ENCODE measurements at regions not wholly inside any gene's neighbourhood (a gene's known extent, or its start where the extent isn't known, plus 50 kb on each side); places are given as distances from the start of the nearest gene placed in this dataset.

DNA sequence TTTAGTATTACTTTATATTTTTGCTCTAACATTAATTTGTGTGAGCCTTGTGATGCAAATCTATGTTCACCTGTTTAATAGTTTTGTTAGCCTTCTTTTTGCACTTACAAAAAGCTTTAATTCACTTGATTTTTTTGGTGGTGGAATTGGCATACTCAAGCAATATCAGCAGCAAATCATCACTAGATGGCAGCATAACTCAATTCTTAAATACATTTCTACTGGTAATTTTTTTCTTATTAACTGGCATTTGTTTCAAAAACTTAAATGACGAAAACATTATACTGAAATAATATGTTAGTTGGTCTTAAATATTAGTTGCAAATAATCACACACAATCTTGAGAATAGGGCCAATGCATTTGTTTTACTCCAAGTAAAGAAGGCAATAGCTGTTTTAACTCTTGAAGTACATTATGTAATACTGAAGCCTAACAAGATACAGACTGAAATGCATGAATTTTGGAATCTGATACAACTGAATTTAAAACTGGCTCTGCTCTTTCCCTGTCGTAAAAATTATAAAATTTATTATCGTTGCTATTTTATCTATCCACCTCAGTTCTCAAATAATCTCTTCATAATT, 151.5 kb downstream of the ATXN7L3B start:
- Histone ChIP-seq H4K20me1 (ENCODE audit: control insufficient read depth, insufficient read depth) (no peaks in the 10 kb centered on the region), H3K4me2 (ENCODE audit: control insufficient read depth, insufficient read depth) (no peak overlapping the region), H3K9ac (ENCODE audit: control insufficient read depth, insufficient read depth, low read length) (no peak overlapping the region), H3K27ac (ENCODE audit: control insufficient read depth, insufficient read depth) (no peak overlapping the region), H2AFZ (ENCODE audit: control insufficient read depth, low read depth, low read length) (no peak overlapping the region), H3K36me3 (ENCODE audit: control insufficient read depth in 2 of 2, insufficient read depth in 2 of 2, low read length in 1 of 2) (no peaks in the 10 kb centered on the region), H3K4me1 (ENCODE audit: control insufficient read depth, insufficient read depth, low read length) (no peaks in the 10 kb centered on the region), H3K9me3 (replicated peaks; ENCODE audit: control insufficient read depth, insufficient read depth, low read length) (no peaks in the 10 kb centered on the region), H3K79me2 (ENCODE audit: control insufficient read depth, insufficient read depth, low read length) (no peaks in the 10 kb centered on the region), H3K4me3 (no peak overlapping the region), H3K27me3 (replicated peaks in 1 of 2; ENCODE audit: control insufficient read depth in 2 of 2, insufficient read depth in 2 of 2, low read length in 1 of 2) (no peaks in the 10 kb centered on the region)
- POLR2A ChIA-PET = no interaction called here
- CTCF ChIA-PET = interaction anchor here (0.6 to 2.4 kb wide), 16 partner anchors 9 to 1783 kb away, joined by 3 to 11 read pairs (median 4); no protein-coding TSS in a partner anchor
- no peak for DNase-seq (ENCODE audit: low read depth, low spot score)
- RAD21 ChIA-PET (ENCODE audit: unreplicated experiment) = interaction anchor here (0.6 to 1.2 kb wide), 5 partner anchors 114 to 818 kb away, joined by 3 to 7 read pairs (median 4); partner anchors contain the start of gene GLIPR1L1
- 6% methylated on average over 3 of the region's 3 CpGs for WGBS (ENCODE audit: insufficient coverage, insufficient replicate concordance, low lambda C conversion rate, missing lambda C conversion rate)
- peak; percentile 65; the same call in 2 of the 3 replicates for ATAC-seq
- SMC1A ChIA-PET (ENCODE audit: uncharacterized antibody, unreplicated experiment) = interaction anchor here (0.7 to 1.9 kb wide), 5 partner anchors 10 to 601 kb away, joined by 3 to 8 read pairs (median 3); no protein-coding TSS in a partner anchor
- no TSS peak for BruUV-seq (replicated peaks)
- in situ Hi-C loops (cut with MboI) (loop anchor here (25.0 kb wide), 1 partner anchor 798 kb away; the partner anchor contains the start of gene GLIPR1), intact Hi-C loops (cut with micrococcal nuclease; ENCODE audit: unreplicated experiment) (loop anchor here (1.0 kb wide), 1 partner anchor 600 kb away; no protein-coding TSS in a partner anchor)
- FAIRE-seq = peak; percentile 18
- TF ChIP-seq RCOR1 (conservative IDR thresholded peaks at IDR 0.05; ENCODE audit: low read depth, low read length) = no peak
- no peak for TF ChIP-seq CBX3 (IDR thresholded peaks at IDR 0.05; ENCODE audit: borderline replicate concordance, low read depth)
- TF ChIP-seq, protein P1, sequence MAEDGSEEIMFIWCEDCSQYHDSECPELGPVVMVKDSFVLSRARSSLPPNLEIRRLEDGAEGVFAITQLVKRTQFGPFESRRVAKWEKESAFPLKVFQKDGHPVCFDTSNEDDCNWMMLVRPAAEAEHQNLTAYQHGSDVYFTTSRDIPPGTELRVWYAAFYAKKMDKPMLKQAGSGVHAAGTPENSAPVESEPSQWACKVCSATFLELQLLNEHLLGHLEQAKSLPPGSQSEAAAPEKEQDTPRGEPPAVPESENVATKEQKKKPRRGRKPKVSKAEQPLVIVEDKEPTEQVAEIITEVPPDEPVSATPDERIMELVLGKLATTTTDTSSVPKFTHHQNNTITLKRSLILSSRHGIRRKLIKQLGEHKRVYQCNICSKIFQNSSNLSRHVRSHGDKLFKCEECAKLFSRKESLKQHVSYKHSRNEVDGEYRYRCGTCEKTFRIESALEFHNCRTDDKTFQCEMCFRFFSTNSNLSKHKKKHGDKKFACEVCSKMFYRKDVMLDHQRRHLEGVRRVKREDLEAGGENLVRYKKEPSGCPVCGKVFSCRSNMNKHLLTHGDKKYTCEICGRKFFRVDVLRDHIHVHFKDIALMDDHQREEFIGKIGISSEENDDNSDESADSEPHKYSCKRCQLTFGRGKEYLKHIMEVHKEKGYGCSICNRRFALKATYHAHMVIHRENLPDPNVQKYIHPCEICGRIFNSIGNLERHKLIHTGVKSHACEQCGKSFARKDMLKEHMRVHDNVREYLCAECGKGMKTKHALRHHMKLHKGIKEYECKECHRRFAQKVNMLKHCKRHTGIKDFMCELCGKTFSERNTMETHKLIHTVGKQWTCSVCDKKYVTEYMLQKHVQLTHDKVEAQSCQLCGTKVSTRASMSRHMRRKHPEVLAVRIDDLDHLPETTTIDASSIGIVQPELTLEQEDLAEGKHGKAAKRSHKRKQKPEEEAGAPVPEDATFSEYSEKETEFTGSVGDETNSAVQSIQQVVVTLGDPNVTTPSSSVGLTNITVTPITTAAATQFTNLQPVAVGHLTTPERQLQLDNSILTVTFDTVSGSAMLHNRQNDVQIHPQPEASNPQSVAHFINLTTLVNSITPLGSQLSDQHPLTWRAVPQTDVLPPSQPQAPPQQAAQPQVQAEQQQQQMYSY (CRISPR knock-in tag; IDR thresholded peaks at IDR 0.05) = no peak
- TF ChIP-seq TCF7 (IDR thresholded peaks at IDR 0.05; ENCODE audit: borderline replicate concordance) = no peak
- TF ChIP-seq, protein P2, sequence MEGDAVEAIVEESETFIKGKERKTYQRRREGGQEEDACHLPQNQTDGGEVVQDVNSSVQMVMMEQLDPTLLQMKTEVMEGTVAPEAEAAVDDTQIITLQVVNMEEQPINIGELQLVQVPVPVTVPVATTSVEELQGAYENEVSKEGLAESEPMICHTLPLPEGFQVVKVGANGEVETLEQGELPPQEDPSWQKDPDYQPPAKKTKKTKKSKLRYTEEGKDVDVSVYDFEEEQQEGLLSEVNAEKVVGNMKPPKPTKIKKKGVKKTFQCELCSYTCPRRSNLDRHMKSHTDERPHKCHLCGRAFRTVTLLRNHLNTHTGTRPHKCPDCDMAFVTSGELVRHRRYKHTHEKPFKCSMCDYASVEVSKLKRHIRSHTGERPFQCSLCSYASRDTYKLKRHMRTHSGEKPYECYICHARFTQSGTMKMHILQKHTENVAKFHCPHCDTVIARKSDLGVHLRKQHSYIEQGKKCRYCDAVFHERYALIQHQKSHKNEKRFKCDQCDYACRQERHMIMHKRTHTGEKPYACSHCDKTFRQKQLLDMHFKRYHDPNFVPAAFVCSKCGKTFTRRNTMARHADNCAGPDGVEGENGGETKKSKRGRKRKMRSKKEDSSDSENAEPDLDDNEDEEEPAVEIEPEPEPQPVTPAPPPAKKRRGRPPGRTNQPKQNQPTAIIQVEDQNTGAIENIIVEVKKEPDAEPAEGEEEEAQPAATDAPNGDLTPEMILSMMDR (IDR thresholded peaks at IDR 0.05 in 2 of 3, conservative IDR thresholded peaks at IDR 0.05 in 1 of 3; ENCODE audit: control insufficient read depth in 2 of 3, extremely low read depth in 1 of 3, insufficient read depth in 1 of 3, low read depth in 3 of 3, low read length in 3 of 3) = peak in 2 of 3 experiments; percentile 52 to 55; a peak in 3 of 6 replicates
- TF ChIP-seq, protein P3, sequence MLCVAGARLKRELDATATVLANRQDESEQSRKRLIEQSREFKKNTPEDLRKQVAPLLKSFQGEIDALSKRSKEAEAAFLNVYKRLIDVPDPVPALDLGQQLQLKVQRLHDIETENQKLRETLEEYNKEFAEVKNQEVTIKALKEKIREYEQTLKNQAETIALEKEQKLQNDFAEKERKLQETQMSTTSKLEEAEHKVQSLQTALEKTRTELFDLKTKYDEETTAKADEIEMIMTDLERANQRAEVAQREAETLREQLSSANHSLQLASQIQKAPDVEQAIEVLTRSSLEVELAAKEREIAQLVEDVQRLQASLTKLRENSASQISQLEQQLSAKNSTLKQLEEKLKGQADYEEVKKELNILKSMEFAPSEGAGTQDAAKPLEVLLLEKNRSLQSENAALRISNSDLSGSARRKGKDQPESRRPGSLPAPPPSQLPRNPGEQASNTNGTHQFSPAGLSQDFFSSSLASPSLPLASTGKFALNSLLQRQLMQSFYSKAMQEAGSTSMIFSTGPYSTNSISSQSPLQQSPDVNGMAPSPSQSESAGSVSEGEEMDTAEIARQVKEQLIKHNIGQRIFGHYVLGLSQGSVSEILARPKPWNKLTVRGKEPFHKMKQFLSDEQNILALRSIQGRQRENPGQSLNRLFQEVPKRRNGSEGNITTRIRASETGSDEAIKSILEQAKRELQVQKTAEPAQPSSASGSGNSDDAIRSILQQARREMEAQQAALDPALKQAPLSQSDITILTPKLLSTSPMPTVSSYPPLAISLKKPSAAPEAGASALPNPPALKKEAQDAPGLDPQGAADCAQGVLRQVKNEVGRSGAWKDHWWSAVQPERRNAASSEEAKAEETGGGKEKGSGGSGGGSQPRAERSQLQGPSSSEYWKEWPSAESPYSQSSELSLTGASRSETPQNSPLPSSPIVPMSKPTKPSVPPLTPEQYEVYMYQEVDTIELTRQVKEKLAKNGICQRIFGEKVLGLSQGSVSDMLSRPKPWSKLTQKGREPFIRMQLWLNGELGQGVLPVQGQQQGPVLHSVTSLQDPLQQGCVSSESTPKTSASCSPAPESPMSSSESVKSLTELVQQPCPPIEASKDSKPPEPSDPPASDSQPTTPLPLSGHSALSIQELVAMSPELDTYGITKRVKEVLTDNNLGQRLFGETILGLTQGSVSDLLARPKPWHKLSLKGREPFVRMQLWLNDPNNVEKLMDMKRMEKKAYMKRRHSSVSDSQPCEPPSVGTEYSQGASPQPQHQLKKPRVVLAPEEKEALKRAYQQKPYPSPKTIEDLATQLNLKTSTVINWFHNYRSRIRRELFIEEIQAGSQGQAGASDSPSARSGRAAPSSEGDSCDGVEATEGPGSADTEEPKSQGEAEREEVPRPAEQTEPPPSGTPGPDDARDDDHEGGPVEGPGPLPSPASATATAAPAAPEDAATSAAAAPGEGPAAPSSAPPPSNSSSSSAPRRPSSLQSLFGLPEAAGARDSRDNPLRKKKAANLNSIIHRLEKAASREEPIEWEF (IDR thresholded peaks at IDR 0.05; ENCODE audit: insufficient replicate concordance, low read depth, low read length) = no peak
- TF ChIP-seq KAT2A (conservative IDR thresholded peaks at IDR 0.05; ENCODE audit: control insufficient read depth, low read depth, low read length) = no peak
- no peak for TF ChIP-seq ATF7 (IDR thresholded peaks at IDR 0.05; ENCODE audit: low read depth)
- TF ChIP-seq, protein P4, sequence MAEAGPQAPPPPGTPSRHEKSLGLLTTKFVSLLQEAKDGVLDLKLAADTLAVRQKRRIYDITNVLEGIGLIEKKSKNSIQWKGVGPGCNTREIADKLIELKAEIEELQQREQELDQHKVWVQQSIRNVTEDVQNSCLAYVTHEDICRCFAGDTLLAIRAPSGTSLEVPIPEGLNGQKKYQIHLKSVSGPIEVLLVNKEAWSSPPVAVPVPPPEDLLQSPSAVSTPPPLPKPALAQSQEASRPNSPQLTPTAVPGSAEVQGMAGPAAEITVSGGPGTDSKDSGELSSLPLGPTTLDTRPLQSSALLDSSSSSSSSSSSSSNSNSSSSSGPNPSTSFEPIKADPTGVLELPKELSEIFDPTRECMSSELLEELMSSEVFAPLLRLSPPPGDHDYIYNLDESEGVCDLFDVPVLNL (IDR thresholded peaks at IDR 0.05; ENCODE audit: low read depth, low read length) = no peak
- TF ChIP-seq NFYA (IDR thresholded peaks at IDR 0.05; ENCODE audit: borderline replicate concordance, low read depth, low read length) = no peak
